GM23248 (cell line): ENCODE measurements at regions not wholly inside any gene's neighbourhood (a gene's known extent, or its start where the extent isn't known, plus 50 kb on each side); places are given as distances from the start of the nearest gene placed in this dataset.

Experiments
- DNase-seq: peaks from one replicate; pipeline ENCODE4 v3.0.0-alpha.2; 2015
- H2AFZ ChIP-seq: fragments of 200-600 bp; sonication (generic); 2 replicates; pipeline ENCODE4 v1.6.1; 2016; ENCODE audit warnings: antibody characterized with exemption
- H3F3A ChIP-seq: fragments of 200-600 bp; sonication (generic); 2 replicates; pipeline ENCODE4 v1.6.1; 2016; ENCODE audit warnings: mild to moderate bottlenecking, antibody characterized with exemption, mixed run types; ENCODE audit not compliant: insufficient read depth
- H3K27ac ChIP-seq: fragments of 200-600 bp; sonication (generic); 2 replicates; pipeline ENCODE4 v1.5.1; 2016; ENCODE audit warnings: mild to moderate bottlenecking
- H3K27me3 ChIP-seq: fragments of 200-600 bp; sonication (generic); replicated peaks from 2 replicates; pipeline ENCODE4 v1.6.1; 2016; ENCODE audit warnings: mild to moderate bottlenecking; ENCODE audit not compliant: insufficient read depth
- H3K36me3 ChIP-seq: fragments of 200-600 bp; sonication (generic); 2 replicates; pipeline ENCODE4 v1.6.1; 2016; ENCODE audit warnings: low read depth, mild to moderate bottlenecking
- H3K4me1 ChIP-seq: fragments of 200-600 bp; sonication (generic); 2 replicates; pipeline ENCODE4 v1.6.1; 2016; ENCODE audit warnings: mild to moderate bottlenecking; ENCODE audit not compliant: insufficient read depth
- H3K4me2 ChIP-seq: fragments of 200-600 bp; sonication (generic); one replicate; pipeline ENCODE4 v1.6.1; 2016; ENCODE audit warnings: mild to moderate bottlenecking; ENCODE audit not compliant: unreplicated experiment
- H3K4me3 ChIP-seq: fragments of 200-600 bp; sonication (generic); 2 replicates; pipeline ENCODE4 v1.5.1; 2016; ENCODE audit warnings: mild to moderate bottlenecking
- H3K79me2 ChIP-seq: fragments of 200-600 bp; sonication (generic); 2 replicates; pipeline ENCODE4 v1.6.1; 2016; ENCODE audit warnings: mild to moderate bottlenecking; ENCODE audit not compliant: insufficient read depth
- H3K9ac ChIP-seq: fragments of 200-600 bp; sonication (generic); 2 replicates; pipeline ENCODE4 v1.6.1; 2016; ENCODE audit warnings: mild to moderate bottlenecking
- H3K9me2 ChIP-seq: fragments of 200-600 bp; sonication (generic); 2 replicates; pipeline ENCODE4 v1.6.1; 2016; ENCODE audit warnings: mixed run types, mild to moderate bottlenecking, moderate library complexity; ENCODE audit not compliant: insufficient read depth
- H3K9me3 ChIP-seq: fragments of 200-600 bp; sonication (generic); one replicate; pipeline ENCODE4 v1.6.1; 2017; ENCODE audit warnings: low read depth
- H4K20me1 ChIP-seq: fragments of 200-600 bp; sonication (generic); 2 replicates; pipeline ENCODE4 v1.6.0; 2016; ENCODE audit not compliant: insufficient read depth
- EZH2 ChIP-seq: fragments of 200-600 bp; sonication (generic); IDR thresholded peaks from 2 replicates; pipeline ENCODE4 v1.6.1; 2018; ENCODE audit warnings: antibody characterized with exemption, mild to moderate bottlenecking; ENCODE audit not compliant: insufficient read depth, poor library complexity, severe bottlenecking
- EZH2phosphoT487 ChIP-seq: fragments of 200-600 bp; sonication (generic); IDR thresholded peaks from 2 replicates; pipeline ENCODE4 v1.6.1; 2018; ENCODE audit warnings: antibody characterized with exemption, moderate library complexity, mild to moderate bottlenecking, low read depth; ENCODE audit not compliant: insufficient read depth
- WGBS, 2 experiments: methylation state at CpG; one replicate each; pipeline ENCODE4 v1.1.6; 2015 to 2017; ENCODE audit warnings: low lambda C conversion rate in 2 of 2, low coverage in 1 of 2; ENCODE audit errors: missing lambda C conversion rate in 2 of 2; 5-methylcytosine and 5-hydroxymethylcytosine counted together
- in situ Hi-C: fragments of 300-500 bp; cut with MboI; formaldehyde crosslinking; loops from 2 replicates; pipeline ENCODE4 v1.15.0; 2020

GRCh38 chr13:74464670-74465069, 330.5 kb upstream of the KLF12 start:
- Histone ChIP-seq H3K9ac (no peak overlapping the region), H3F3A (no peaks in the 10 kb centered on the region), H3K79me2 (no peaks in the 10 kb centered on the region), H3K9me2 (no peaks in the 10 kb centered on the region), H3K4me1 (no peaks in the 10 kb centered on the region), H3K4me3 (no peak overlapping the region), H4K20me1 (no peaks in the 10 kb centered on the region), H3K9me3 (no peaks in the 10 kb centered on the region), H3K27me3 (no peaks in the 10 kb centered on the region), H3K36me3 (no peaks in the 10 kb centered on the region), H3K4me2 (no peak overlapping the region), H3K27ac (no peak overlapping the region), H2AFZ (no peak overlapping the region)
- WGBS, 2 experiments = 12 to 30% methylated on average over 3 of the region's 3 CpGs
- DNase-seq = no peak
- TF ChIP-seq EZH2phosphoT487 = no peak
- no peak for TF ChIP-seq EZH2
- in situ Hi-C loops = no loop called here

- in situ Hi-C loops = no loop called here
- H3K9ac ChIP-seq = no peak overlapping the region
- H3K4me2 ChIP-seq = no peak overlapping the region
- H3K4me1 ChIP-seq = no peaks in the 10 kb centered on the region
- no peaks in the 10 kb centered on the region; the same call in 1 of the 2 replicates for H3K27me3 ChIP-seq
- no peak for DNase-seq
- no peak overlapping the region for H2AFZ ChIP-seq
- WGBS, 2 experiments = 58 to 62% methylated on average over 2 of the region's 2 CpGs
- H3K36me3 ChIP-seq = no peaks in the 10 kb centered on the region
- H3K79me2 ChIP-seq = no peaks in the 10 kb centered on the region
- TF ChIP-seq EZH2 (no peak), EZH2phosphoT487 (no peak)
- no peaks in the 10 kb centered on the region for H3K9me3 ChIP-seq
- H3K27ac ChIP-seq = no peak overlapping the region
- H3F3A ChIP-seq = no peaks in the 10 kb centered on the region
- H3K9me2 ChIP-seq = 0 out of 2 replicates have a peak, but pooled peaks cover 3% of the 10 kb centered on the region
- no peak overlapping the region for H3K4me3 ChIP-seq
- H4K20me1 ChIP-seq = no peaks in the 10 kb centered on the region
Observed at GRCh38 chr13:74461011-74461410, 326.8 kb upstream of the KLF12 start.

- Histone ChIP-seq H3K27ac (no peak overlapping the region), H3K4me2 (no peak overlapping the region), H3K9me3 (no peaks in the 10 kb centered on the region), H3K4me3 (no peak overlapping the region), H3K27me3 (no peaks in the 10 kb centered on the region; the same call in 1 of the 2 replicates), H3K9me2 (no peaks in the 10 kb centered on the region), H4K20me1 (no peaks in the 10 kb centered on the region), H3K9ac (no peak overlapping the region), H3K4me1 (peaks cover 12% of the 10 kb centered on the region), H3K36me3 (no peaks in the 10 kb centered on the region), H3K79me2 (no peaks in the 10 kb centered on the region), H2AFZ (no peak overlapping the region), H3F3A (no peaks in the 10 kb centered on the region)
- DNase-seq = no peak
- in situ Hi-C loops = no loop called here
- TF ChIP-seq EZH2phosphoT487 (no peak), EZH2 (no peak)
- 90 to 96% methylated on average over 2 of the region's 2 CpGs for WGBS, 2 experiments
Observed at GRCh38 chr13:74452881-74453280, 318.7 kb upstream of the KLF12 start.

GRCh38 chr13:74452176-74452575, 318.0 kb upstream of the KLF12 start:
- Histone ChIP-seq H2AFZ (peak overlapping the region; percentile 47; the same call in 1 of the 2 replicates), H3K27ac (no peak overlapping the region), H3K27me3 (no peaks in the 10 kb centered on the region), H3K4me3 (no peak overlapping the region), H3F3A (no peaks in the 10 kb centered on the region), H3K79me2 (no peaks in the 10 kb centered on the region), H3K36me3 (no peaks in the 10 kb centered on the region), H3K9ac (no peak overlapping the region), H3K9me3 (no peaks in the 10 kb centered on the region), H4K20me1 (no peaks in the 10 kb centered on the region), H3K9me2 (no peaks in the 10 kb centered on the region), H3K4me2 (no peak overlapping the region), H3K4me1 (peaks cover 12% of the 10 kb centered on the region)
- TF ChIP-seq EZH2phosphoT487 (no peak), EZH2 (no peak)
- 70 to 79% methylated on average over 2 of the region's 2 CpGs for WGBS, 2 experiments
- DNase-seq = no peak
- in situ Hi-C loops = no loop called here

- H3K9ac ChIP-seq = no peak overlapping the region
- no peak overlapping the region for H3K27ac ChIP-seq
- no peaks in the 10 kb centered on the region for H3K9me2 ChIP-seq
- 2 to 4% methylated on average over 3 of the region's 3 CpGs for WGBS, 2 experiments
- H3K9me3 ChIP-seq = no peaks in the 10 kb centered on the region
- DNase-seq = peak; percentile 39
- H3K4me2 ChIP-seq = peak overlapping the region; percentile 3
- no peaks in the 10 kb centered on the region for H3F3A ChIP-seq
- H3K36me3 ChIP-seq = no peaks in the 10 kb centered on the region
- peak overlapping the region; percentile 47 for H2AFZ ChIP-seq
- no peaks in the 10 kb centered on the region for H3K27me3 ChIP-seq
- TF ChIP-seq EZH2 (no peak), EZH2phosphoT487 (no peak)
- H3K79me2 ChIP-seq = no peaks in the 10 kb centered on the region
- in situ Hi-C loops = no loop called here
- H3K4me1 ChIP-seq = peaks cover 12% of the 10 kb centered on the region
- no peak overlapping the region for H3K4me3 ChIP-seq
- H4K20me1 ChIP-seq = no peaks in the 10 kb centered on the region
Observed at GRCh38 chr13:74450964-74451363, 316.8 kb upstream of the KLF12 start.
